ENCODE measurements at regions not wholly inside any gene's neighbourhood (a gene's known extent, or its start where the extent isn't known, plus 50 kb on each side); places are given as distances from the start of the nearest gene placed in this dataset.

GRCh38 chr14:61219673-61220072, 61.5 kb downstream of the TMEM30B start:
- Mint-ChIP-seq H3K9me3 (ENCODE audit: unreplicated experiment) (no peaks in the 10 kb centered on the region), H3K4me3 (ENCODE audit: unreplicated experiment) (no peak overlapping the region), H3K27me3 (ENCODE audit: unreplicated experiment) (no peaks in the 10 kb centered on the region), H3K4me1 (ENCODE audit: low read depth, unreplicated experiment) (peaks cover 3% of the 10 kb centered on the region), H3K36me3 (ENCODE audit: unreplicated experiment) (no peaks in the 10 kb centered on the region), H3K27ac (ENCODE audit: unreplicated experiment) (no peak overlapping the region)
- no peak for DNase-seq
- TF ChIP-seq, protein P1, sequence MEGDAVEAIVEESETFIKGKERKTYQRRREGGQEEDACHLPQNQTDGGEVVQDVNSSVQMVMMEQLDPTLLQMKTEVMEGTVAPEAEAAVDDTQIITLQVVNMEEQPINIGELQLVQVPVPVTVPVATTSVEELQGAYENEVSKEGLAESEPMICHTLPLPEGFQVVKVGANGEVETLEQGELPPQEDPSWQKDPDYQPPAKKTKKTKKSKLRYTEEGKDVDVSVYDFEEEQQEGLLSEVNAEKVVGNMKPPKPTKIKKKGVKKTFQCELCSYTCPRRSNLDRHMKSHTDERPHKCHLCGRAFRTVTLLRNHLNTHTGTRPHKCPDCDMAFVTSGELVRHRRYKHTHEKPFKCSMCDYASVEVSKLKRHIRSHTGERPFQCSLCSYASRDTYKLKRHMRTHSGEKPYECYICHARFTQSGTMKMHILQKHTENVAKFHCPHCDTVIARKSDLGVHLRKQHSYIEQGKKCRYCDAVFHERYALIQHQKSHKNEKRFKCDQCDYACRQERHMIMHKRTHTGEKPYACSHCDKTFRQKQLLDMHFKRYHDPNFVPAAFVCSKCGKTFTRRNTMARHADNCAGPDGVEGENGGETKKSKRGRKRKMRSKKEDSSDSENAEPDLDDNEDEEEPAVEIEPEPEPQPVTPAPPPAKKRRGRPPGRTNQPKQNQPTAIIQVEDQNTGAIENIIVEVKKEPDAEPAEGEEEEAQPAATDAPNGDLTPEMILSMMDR (IDR thresholded peaks at IDR 0.05; ENCODE audit: partially characterized antibody, unreplicated experiment): no peak

- Mint-ChIP-seq H3K9me3 (ENCODE audit: unreplicated experiment) (no peaks in the 10 kb centered on the region), H3K27ac (ENCODE audit: unreplicated experiment) (no peak overlapping the region), H3K27me3 (ENCODE audit: unreplicated experiment) (no peaks in the 10 kb centered on the region), H3K36me3 (ENCODE audit: unreplicated experiment) (no peaks in the 10 kb centered on the region), H3K4me3 (ENCODE audit: unreplicated experiment) (no peak overlapping the region), H3K4me1 (ENCODE audit: low read depth, unreplicated experiment) (peaks cover 3% of the 10 kb centered on the region)
- TF ChIP-seq, protein P1 (IDR thresholded peaks at IDR 0.05; ENCODE audit: partially characterized antibody, unreplicated experiment): no peak
- DNase-seq: no peak
These were observed 61.9 kb downstream of the TMEM30B start for GRCh38 chr14:61219256-61219655.

- Mint-ChIP-seq H3K27ac (ENCODE audit: unreplicated experiment) (no peak overlapping the region), H3K36me3 (ENCODE audit: unreplicated experiment) (no peaks in the 10 kb centered on the region), H3K27me3 (ENCODE audit: unreplicated experiment) (no peaks in the 10 kb centered on the region), H3K9me3 (ENCODE audit: unreplicated experiment) (no peaks in the 10 kb centered on the region), H3K4me3 (ENCODE audit: unreplicated experiment) (no peak overlapping the region), H3K4me1 (ENCODE audit: low read depth, unreplicated experiment) (peaks cover 3% of the 10 kb centered on the region)
- TF ChIP-seq, protein P1 (IDR thresholded peaks at IDR 0.05; ENCODE audit: partially characterized antibody, unreplicated experiment): no peak
- no peak for DNase-seq
These were observed 62.4 kb downstream of the TMEM30B start for GRCh38 chr14:61218767-61219166.

DNA sequence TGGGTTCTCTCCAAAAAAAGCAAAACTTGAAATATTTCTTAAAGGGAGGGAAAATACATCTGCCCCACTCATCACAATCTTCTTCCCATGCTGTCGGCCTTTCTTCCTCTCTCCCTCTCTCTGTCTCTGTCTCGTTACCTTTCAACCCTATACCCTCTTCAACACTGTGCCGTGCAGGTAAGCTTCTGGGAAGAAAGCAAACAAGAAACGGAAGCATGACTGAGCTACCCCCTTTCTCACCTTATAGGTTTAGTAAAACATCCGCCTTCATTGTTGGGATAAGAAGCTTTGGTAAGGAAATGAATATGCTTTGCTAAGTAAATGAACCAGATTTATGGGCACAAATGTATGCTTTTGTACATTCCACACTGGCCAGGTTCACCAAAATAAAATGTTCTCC, 63.0 kb downstream of the TMEM30B start:
- TF ChIP-seq, protein P1 (IDR thresholded peaks at IDR 0.05; ENCODE audit: partially characterized antibody, unreplicated experiment): no peak

DNA sequence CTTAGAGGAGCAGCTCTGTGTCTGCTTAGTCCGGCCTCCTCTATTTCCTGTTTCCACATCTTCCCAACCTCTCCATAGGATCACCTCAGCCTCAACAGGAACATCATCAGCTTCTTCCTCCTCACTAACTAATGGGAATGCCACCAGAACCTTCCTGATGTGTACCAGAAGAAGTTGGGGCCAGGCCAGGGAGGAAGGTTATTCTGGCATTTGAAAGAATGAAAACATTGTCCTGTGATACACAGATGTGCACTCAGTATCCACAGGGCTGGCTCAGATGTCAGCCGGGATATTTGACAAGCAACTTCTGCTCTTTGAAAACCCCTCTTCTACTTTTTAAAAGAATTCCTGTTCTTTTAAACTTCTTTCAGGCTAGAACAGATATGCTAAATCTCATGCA, 63.6 kb downstream of the TMEM30B start:
- Mint-ChIP-seq H3K4me1 (ENCODE audit: low read depth, unreplicated experiment) (peaks cover 5% of the 10 kb centered on the region), H3K27ac (ENCODE audit: unreplicated experiment) (no peak overlapping the region), H3K36me3 (ENCODE audit: unreplicated experiment) (no peaks in the 10 kb centered on the region), H3K9me3 (ENCODE audit: unreplicated experiment) (no peaks in the 10 kb centered on the region), H3K27me3 (ENCODE audit: unreplicated experiment) (no peaks in the 10 kb centered on the region), H3K4me3 (ENCODE audit: unreplicated experiment) (no peak overlapping the region)
- TF ChIP-seq, protein P1 (IDR thresholded peaks at IDR 0.05; ENCODE audit: partially characterized antibody, unreplicated experiment): no peak
- no peak for DNase-seq

More for the DNA sequence above, 63.0 kb downstream of the TMEM30B start:
- Mint-ChIP-seq H3K9me3 (ENCODE audit: unreplicated experiment) (no peaks in the 10 kb centered on the region), H3K27ac (ENCODE audit: unreplicated experiment) (no peak overlapping the region), H3K4me3 (ENCODE audit: unreplicated experiment) (no peak overlapping the region), H3K27me3 (ENCODE audit: unreplicated experiment) (no peaks in the 10 kb centered on the region), H3K36me3 (ENCODE audit: unreplicated experiment) (no peaks in the 10 kb centered on the region), H3K4me1 (ENCODE audit: low read depth, unreplicated experiment) (peaks cover 3% of the 10 kb centered on the region)
- no peak for DNase-seq
